GM21390 (cell line): ENCODE measurements at regions not wholly inside any gene's neighbourhood (a gene's known extent, or its start where the extent isn't known, plus 50 kb on each side); places are given as distances from the start of the nearest gene placed in this dataset.
"Not testable (repeated sequence)": the region's sequence is repeated elsewhere in the genome, so short reads cannot be mapped to it uniquely, and the experiment has no call there.

Experiments used
- ATAC-seq: cut with Tn5 transposase; IDR thresholded peaks from one replicate; pipeline ENCODE4 v1.9.1; 2021; ENCODE audit not compliant: unreplicated experiment

DNA sequence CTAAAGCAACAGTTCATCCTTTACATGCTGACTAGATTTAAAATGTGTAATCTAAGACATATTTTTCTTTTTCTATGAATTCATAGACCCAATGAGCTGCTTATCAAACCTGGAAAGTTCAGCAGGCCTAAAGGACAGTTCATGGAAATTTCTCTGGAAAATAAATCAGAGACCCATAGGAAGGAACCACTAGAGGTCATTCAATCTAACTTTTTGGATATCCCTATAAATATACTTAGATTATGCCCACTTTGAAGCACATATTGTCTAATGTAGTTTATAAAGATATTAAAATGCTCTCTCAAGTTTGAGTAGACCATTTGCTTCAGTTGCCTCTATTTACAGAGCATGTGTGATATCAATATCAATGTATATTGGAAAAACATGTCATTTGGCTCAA, 473.0 kb downstream of the FAT4 start:
- ATAC-seq: no peak

DNA sequence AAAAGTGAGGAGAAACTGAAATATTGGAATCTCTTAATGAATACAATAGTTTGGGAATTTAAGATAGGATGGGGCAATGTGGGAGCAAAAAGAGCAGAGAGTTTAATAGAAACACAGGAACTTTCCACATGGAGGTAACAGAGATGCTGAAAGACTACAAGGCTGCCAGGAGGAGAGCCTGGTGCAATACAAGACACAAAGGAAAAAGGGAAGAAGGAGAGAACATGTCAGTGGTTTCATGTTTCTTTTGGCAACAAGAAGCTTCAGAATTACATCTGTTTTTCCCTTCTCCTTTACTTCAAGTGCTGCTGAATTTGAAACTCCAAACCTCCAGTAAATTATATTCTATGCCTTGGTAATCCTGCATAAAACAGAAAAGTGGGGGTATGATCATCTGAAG, 474.3 kb downstream of the FAT4 start:
- ATAC-seq: no peak

DNA sequence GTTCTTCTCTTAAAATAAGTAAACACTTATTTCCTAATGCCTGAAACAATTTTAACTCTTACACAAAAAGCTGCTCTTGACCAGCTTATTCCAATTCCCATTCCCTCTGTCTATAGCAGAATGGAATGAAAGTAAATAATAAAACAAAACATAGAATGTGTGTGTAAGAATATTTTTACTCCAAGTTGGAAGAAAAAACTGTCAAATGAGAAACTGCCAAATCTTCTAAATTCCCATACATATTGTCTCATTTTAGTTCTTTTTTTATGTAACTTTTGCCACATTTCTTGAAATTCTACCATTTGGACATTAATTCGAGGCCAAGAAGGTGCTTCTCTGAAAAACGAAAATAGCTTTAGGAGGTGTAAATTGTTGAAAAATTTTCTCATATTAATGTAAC, 477.1 kb downstream of the FAT4 start:
- no peak for ATAC-seq

DNA sequence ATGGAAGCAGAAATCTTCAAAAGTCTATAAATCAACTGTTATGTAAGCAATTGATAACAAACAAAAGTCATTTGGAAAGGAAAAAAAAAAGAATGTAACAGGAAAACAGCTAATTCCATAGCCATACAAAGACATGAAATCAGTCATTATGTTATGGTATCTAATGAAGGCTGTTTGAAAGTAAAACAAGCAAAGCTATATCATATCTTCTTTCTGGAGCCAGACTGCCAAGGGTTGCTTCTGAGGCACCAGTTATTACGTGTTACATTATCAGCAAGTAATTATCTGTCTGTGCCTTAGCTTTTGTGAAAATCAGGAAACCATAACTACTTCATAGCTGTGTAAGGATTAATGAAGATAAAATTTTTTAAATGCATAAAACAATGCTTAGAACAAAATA, 480.2 kb downstream of the FAT4 start:
- no peak for ATAC-seq

DNA sequence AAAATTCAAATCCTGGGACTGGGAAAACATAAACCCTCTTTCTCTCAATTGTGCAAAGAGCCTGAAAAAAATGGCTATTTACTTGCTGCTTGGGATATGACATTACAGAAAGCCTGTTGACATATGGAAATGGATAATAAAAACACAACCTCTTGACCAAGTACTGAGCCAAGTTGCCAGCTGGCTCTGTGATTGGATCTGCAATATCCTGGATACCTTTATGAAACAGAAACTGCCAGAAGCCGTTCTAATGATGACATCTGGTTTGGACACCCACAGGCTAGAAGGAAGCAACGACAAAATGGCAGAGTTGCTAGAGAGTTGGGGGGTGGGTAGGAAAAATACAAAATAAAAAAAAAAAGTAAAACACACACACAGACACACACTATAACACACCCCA, 481.4 kb downstream of the FAT4 start:
- no peak for ATAC-seq

DNA sequence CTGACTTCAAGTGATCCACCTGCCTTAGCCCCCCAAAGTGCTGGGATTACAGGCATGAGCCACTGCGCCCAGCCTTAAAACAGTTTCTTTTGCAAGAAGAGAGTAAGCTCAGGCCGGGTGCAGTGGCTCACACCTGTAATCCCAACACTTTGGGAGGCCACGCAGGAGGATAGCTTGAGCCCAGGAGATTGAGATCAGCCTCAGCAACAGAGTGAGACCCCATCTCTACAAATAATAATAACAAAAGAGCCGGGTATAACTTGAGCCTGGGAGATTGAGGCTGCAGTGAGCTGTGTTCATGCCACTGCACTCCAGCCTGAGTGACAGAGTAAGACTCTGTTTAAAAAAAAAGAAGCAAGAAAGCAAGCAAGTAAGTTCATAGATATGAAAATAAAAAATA, 482.9 kb downstream of the FAT4 start:
- ATAC-seq: not testable (repeated sequence)

DNA sequence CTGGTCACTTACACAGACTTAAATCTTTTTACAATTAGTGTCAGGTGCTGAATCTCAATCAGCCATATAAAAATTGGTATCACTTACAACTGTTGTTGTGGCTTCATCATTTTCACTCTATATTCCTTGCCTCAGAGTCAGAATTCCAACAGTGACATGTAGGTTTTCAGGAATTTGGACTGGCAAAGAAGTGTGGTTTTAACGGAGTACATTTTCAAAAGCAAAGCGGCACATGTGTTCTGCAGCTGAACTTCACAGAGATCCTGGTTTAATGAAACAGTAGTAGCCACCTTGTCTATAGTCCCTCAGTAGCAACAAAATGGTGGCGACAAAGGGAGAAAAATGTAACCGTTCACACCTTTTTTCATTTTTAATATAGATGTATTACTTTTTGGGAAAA, 486.6 kb downstream of the FAT4 start:
- ATAC-seq: no peak

DNA sequence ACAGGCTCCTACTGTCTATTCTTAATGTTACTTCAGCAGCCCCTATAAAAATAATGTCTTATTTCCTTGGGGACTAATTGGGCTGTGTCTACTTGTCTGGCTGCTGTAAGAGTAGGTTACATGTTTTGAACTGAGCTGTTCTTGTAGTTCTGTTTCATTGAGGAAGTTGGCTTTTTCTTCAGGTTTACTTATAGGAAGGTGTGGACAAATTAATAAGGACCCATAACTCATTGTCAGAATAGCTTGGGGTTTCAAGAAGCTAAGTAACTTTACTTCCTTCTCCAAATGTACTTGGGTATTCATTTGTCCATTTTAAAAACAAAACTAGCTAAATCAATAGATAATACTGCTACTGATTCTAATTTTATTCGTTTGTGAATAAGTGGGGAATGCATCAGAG, 487.2 kb downstream of the FAT4 start:
- no peak for ATAC-seq

DNA sequence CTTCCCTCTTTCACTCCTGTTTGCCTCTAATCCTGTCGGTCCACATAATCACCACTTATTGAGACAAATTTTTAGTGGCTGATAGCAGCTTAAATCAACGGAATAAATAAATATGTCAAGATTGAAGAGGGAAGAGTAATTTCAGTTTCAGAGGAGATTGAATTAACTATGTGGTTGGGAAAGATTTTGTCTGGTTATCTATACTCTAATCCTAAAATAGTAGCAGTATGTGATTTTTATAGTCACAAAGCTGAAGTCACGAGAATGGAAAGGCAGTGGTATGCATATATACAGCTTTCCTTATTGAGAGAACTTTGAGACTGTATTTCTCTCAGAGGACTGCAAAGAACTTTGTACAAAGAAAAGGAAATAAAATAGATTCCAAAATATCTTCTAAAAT, 493.3 kb downstream of the FAT4 start:
- ATAC-seq: no peak

DNA sequence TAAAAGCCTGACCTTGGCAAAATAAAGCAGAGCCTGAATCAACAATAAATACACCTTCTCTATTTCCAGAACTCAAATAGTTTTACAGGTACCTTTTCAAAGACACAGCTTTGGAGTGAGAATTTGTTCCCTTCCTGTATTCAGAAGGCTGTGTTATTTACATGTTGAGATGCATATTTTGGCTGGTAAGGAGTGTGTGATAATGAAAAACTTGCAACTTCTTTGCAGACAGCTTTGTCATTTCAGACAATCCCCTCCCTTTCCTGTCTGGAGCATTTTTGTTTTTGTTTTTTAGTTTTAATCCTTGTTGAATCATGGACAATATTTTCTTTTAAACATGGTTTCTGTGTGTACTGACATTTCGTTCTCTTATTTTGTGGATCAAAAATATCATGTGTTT, 493.8 kb downstream of the FAT4 start:
- ATAC-seq: no peak

DNA sequence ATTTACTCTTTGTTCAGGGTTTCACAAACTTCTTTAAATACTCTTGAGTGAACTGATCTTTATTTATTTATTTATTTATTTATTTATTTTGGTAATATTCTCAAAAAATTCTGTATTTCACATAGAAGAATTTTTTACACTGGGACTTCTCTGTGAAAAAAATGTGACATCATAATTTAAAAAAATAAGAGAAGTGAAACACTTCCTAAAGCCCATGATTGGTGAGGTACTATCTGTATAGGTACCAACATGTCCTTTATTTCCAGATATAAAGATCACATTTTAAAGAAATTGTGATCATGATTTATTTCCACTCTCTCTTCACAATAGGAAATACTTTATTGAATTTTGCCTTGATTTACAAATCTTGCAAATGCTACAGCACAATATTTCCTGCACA, 497.1 kb downstream of the FAT4 start:
- no peak for ATAC-seq

DNA sequence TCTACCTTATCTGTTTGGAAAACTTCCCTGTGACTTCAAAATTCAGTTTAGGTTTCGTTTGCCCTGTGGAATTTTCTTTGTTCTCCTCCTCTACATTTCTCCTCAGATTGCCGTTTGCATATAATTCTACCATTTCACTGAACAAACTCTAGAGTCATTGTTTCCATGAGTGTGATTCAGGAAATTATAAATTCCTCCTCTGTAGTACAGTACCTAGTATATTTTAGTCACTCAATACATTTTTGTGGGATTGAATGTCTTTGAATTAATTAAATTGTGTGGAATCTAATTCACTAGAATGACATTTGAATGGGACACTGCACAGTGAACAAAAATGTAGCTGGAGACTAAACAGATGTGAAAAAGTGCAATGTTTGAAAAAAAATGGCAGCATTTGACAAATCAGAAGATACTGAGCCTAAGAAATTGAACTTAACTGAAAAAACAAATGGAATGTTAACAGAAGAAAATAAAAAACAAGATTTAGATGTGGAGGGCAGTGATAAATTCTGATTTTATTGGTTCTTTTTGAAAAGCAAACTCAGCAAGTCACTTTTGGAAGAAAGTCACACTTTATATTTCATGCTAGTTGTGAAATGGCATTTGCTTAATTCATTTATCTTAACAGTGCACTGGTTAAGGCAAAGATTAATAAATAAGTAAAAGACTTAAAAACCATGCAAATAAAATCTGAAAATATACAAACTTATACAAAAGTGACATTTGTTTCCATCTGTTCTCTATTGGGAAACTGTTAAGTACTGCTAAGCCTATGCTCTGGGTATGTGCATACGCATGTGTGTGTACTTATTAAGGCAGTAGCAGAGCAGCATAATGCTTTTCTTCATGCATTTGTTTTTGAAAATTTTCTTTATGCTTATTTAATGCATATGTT, 512.3 kb downstream of the FAT4 start:
- no peak for ATAC-seq

DNA sequence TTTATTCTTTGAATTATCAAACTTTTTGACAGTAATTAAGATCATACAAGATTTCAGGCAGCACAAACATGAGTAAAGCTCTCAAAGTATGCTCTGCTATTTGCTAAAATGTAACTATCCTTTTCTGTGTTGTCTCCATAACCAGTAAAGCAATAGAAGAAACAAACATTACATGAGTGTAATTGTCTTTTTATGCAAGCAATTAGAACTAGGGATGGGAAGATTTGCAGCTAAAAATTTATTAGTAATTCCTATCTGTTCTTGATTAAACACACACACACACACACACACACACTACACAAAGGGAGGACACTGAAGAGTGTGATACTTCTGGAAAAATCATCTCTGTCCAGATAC, 512.9 kb downstream of the FAT4 start:
- ATAC-seq: no peak

DNA sequence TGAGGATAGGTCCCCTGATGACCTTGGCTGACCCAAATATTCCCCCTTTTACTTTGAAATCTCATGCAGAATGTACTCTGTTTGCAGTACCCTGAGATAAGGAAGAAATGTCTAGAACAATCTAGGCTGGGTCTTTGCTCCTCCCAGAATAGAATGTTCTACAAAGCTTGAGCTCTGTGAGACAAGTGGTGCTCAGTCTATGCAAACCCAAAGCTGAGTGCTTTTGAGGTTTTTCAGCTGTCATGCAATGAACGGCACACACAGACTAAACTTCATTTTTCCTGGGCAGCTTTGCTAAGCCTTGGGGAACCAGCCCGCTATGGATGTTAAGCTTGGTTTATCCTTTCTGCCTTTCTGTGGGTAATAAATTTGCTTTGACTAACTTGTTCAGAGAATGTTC, 513.6 kb downstream of the FAT4 start:
- no peak for ATAC-seq

DNA sequence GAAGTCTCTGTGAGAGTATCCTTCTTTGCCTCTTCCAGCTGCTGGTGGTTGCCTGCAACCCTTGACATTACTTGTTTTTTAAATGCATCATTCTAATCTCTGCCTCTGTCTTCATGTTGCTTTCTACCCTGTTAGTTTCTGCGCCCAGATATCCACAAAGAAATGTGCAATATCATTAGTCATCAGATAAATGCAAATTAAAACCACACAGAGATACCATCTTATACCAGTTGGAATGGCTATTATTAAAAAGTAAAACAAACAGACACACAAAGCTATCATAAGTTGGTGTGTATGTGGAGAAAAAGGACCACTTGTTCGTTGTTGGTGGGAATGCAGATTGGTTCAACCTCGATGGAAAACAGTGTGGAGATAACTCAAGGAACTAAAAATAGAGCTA, 517.4 kb downstream of the FAT4 start:
- no peak for ATAC-seq

DNA sequence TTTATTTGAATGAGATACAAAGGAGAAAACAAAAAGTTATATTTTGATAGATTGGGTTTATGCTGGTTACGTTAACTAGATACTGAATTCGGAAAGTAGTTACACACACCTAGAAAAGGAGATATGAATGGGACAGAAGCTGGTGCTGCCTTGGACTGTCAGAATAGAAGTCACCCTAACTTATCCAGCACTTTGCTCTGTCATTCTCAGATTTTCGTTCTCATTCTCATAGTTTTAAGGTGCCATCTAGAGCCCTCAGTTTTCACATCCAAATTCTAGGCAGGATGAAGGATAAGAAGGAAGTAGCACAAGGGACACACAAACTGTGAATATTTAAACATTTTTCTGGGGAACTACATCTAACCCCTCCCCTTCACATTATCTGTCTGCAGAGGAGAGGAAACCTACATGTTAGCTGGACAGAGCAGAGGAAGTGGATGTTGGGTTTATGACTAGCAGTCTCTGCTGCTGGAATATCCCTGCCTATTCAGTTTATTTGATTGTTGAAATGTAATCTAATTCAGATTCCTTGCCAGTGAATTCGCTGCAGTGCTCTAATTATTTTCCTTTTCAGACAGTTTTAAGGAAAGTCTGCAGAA, 521.9 kb downstream of the FAT4 start:
- no peak for ATAC-seq

DNA sequence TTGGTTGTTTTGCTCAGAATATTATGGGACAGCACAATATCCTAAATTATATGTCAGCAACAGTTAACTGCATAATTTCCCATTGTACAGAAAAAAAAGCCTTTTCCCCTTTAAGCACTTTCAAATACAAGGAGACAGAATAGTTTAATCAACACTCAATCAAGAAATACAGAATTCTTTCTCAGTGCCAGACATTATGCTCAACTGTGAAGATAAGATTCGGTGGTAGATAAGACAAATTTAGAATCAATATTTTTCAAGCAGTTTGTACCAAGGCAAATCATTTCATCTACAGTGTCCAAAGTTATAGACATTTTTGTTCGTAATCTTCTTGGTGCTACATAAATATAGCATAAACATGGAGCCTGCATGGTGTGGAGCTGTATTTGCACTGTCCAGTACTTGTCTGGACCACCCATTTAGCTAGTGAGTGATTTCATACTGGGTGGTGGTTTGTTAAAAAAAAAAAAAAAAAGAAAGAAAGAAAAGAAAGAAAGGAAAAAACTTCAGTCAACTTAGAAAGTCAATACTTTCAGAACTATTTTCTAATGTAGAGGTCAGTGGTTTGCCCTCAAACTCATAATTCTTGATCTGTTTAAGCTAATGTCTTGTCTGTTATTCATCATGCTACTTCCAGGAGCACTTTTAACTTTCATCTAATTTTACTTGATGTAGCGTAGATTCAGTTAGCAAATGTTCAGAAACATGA, 522.9 kb downstream of the FAT4 start:
- ATAC-seq: no peak

DNA sequence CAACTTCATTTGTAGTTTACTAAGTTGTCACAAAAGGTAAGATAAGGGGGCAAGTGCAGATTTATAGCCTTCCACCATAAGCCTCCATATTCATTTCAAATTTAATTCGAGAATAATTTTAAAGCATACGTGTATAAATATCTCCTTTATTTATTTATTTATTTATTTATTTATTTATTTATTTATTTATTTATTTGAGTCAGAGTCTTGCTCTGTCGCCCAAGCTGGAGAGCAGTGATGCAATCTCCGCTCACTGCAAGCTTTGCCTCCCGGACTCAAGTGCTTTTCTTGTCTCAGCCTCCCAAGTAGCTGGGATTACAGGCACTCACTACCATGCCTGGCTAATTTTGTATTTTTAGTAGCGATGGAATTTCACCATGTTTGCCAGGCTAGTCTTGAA, 523.4 kb downstream of the FAT4 start:
- ATAC-seq: no peak

DNA sequence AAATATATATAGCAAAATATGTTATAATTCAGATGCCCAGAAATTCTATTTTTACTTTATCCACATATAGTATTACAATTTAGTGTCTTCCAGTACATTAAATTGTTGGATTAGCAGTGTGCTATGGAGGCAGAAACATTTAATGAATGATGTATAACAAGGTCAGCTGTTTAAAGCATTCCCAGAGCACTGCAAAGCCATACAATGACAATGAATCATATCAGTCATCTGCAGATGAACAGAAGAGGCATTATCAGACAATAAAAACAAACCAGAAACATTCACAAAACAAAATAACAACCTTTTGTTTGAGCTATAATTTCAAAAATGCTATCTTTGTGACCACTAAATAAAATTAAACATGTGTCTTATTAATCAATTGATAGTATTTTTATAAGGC, 524.2 kb downstream of the FAT4 start:
- ATAC-seq: no peak

DNA sequence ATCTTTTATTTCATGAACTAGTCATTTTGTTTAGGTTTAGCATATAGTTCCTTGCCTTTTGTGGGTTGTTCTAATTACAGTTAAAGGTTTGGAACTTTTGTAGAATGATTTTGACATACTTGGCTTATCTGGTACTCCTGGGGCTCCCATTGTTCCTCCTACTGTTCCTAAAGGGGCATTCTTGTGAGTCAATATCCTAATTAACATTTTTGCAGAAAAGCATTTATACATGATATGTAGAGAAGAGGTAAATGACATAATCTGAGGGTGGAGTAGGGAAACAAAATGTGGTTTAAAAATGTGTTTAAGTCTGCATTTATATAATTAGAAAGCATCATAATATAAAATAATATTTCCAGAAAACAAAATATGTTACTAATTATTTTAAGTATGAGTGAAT, 529.2 kb downstream of the FAT4 start:
- no peak for ATAC-seq

DNA sequence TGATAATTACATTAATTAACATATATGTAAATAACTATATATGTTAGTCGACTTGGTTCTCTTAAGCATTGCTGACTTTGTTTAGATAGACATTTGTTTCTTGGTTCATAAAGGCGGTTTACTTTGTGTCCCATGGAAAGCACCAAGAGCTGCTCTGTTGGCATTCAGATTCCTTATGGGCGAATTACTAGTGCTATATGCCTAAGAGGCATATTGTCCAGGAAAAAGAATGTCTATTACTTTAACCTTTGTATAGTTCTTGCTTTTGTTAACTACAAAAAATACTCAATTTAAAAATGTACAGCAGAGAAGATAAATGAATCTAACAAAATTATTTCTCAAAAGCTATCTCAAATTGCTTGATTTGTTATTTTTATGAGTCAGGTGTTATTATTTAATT, 532.8 kb downstream of the FAT4 start:
- ATAC-seq: no peak

DNA sequence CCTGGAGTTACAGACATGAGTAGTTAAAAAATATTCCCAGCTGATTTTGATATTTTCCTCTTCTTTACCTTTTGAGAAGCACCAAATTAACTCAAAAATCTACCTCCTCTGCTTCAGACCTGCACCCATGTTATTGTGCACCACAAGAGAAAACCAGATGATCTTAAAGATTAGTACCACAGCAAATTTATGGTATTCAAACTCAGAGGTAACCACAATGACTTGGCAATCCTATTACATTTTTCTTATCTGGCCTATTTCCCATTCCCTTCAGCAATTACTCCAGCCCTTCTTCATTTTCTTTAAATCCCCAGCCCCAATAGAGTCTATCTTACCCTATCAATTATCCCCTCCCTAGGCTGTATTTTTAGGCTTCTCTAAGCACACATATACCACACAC, 535.1 kb downstream of the FAT4 start:
- ATAC-seq: no peak
